ENCODE measurements at regions not wholly inside any gene's neighbourhood (a gene's known extent, or its start where the extent isn't known, plus 50 kb on each side); places are given as distances from the start of the nearest gene placed in this dataset.

DNA sequence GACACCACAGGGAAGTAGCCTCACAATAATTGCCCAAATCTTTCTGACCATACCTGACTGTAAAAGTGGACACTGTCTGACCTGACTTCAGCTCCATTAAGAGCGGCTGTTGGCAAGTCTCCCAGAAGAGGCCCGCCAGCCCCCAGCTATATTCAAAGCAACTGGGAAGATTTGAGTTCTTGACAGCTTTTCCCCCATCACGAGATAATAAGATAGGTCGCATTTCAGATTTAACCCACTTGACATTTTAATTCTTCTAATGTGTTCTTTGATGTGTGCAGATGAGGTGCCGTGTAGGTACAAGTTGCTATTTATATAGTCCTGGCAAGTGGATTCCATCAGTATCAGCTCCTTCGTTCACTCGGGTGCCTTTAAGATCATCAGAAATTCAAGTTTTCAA lies 345.7 kb downstream of the DRD1 start:
- DNase-seq, result no peak

DNA sequence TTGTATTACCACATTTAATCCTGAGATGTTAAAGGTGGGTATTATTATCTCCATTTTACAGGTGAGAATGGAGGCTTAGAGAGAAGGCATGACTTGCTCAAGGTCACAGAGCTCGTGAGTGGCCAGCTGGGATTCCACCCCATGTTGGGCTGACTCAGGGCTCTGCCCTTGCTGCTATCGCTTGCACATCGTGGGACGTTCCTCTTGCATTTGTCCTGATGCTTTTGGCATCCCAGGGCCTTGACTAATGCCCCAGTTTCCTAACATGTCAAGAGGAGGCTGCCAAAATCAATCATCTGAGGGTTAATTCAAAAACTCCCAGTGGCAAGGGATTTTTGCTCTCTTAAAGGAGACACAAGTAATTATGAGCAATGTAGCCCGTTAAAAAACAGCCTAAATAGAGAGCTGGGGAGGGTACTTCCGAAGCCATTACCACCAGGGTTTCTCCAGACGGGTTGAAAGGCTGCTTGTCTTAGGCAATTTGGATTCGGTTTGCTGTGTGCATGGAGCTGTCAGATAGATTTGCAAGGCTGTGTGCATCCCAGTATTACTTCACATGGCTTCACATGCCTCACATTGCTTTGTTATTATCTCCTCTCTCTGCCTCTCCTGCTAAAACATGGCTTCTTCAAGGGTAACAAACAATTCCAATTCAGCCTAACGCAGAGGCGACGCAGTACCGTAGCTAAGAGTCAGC lies 347.4 kb downstream of the DRD1 start:
- no peak for DNase-seq

DNA sequence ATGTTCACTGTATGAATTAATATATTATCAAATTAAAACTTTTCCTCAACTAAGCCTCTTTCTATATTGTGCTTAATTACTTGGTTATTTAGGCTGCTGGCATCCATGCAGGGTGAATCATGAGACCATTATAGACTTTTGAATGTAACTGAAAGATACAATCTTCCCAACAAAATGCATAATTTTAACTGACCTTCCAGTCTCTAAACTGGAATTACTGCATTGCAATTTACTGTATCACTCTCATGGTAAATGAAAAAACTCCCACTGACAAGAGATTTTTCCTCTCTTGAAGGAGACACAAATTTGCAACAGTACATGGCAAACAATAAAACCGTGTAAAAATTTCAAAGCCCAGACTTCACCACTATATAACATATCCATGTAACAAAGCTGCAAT lies 349.5 kb downstream of the DRD1 start:
- no peak for DNase-seq

DNA sequence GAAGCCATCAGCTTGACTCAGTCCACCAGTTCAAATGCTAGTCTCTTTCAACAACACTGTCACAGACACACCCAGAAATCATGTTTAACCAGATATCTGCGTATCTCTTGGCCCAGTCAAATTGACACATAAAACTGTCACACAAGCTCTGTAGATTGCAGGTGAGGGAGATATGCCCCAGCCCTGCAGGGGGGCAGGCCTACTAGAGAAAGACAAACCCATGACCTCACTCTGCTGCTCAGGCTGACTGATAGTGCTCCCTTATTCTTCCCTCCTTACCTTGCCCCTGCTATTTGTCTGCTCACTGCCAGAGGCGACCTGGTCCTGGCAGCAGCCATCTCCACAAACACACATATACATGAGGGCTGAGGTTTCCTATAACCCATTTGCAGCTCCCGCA lies 351.3 kb downstream of the DRD1 start:
- no peak for DNase-seq

DNA sequence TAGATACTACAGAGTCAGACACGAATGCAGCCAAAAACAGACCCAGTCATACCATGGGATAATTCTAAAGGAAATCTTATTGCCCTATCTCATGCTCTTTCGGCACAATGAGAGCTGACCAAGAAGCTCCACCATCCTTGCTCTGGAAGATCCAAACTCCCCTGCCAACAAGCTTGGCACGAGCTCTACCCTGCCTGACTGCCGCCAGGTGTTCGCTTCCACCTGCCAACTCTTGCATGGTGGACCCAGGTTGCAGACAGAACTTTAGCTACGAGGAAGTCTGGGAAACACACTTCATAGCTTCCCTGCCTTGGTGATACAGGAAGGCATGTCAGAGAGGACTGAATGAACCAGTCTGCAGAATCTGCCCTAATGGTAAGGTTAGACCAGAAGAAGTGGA lies 355.0 kb downstream of the DRD1 start:
- no peak for DNase-seq

DNA sequence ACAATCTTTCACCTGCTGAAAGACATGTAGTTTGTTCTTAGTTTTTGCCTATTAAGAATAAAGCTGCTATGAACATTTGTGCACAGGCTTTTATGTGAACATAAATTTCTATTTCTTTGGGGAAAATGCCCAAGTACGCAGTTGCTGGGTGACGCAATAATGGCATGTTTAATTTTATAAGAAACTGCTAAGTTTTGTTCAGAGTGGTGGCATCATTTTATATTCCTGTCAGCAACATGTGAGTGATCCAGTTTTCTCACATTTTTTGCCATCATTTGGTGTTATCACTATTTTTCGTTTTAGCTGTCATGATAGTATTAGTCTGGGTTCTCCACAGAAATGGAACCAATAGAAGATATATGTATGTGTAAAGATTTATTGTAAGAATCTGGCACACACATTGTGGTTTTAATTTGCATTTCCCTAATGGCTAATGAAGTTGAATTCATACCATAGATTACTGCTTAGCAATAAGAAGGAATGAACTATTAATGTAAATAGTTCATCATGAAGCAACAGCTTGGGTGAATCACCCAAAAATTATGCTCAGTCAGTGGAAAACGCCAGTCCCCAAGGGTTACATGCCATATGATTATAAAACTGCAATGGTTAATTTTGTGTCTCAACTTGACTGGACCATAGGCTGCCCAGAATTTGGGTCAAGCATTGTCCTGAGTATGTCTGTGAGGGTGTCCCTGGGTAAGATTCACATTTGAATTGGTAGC lies 358.6 kb downstream of the MSX2 start:
- no peak for DNase-seq

DNA sequence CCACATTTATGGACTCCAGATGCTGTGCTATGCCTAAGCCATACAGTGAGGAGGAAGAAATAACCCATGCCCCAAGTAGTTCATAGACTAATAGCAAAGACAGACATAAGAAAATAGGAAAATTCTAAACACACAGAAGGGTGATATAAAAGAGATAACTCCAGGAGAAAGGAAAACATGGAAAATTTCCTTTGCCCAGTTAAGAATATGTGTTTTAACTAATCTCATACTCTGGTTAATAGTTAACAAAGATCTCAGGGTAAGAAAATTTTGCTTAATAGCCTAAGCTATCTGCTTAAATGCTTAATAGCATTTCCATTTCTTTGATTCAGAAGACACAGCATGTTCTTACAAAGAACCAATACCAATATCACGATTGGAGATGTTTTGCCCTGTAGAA lies 358.0 kb downstream of the MSX2 start:
- DNase-seq, result no peak

DNA sequence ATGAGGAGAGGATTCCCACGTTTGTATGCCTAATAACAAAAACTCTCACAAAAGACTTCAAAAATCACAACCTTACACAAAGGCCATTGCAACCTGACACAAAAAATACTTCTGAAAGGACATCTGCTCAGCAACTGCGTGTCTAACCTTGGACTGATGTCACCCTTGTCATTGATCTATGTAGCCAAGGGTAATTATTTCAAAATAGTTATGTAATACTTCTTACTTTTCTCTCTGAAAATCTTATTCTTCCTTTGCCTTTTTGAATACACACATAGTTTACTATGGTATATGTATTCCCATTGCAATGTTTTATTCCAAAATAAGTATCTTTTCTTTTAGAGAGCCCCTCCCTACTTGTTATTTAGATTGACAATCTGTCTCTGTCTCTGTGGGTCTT lies 355.3 kb downstream of the MSX2 start:
- DNase-seq, result no peak

DNA sequence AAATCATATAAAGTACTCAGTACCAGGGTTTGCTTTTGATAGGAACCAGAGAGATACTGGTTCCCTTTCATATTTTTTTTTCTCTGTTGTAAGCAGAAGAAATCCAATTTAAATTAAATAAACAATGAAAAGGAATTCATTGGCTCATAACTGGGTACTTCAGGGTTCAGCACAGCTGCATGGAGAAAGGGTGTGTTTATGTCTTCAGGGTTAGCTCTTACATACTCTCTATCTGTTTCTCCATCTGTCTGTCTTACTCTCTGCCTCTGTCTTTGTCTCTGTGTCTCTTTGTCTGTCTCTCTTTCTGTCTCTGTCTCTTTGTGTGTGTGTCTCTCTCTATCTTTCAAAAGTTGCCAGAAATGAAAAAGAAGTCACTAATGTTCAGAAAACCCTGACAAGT lies 345.9 kb downstream of the MSX2 start:
- no peak for DNase-seq

DNA sequence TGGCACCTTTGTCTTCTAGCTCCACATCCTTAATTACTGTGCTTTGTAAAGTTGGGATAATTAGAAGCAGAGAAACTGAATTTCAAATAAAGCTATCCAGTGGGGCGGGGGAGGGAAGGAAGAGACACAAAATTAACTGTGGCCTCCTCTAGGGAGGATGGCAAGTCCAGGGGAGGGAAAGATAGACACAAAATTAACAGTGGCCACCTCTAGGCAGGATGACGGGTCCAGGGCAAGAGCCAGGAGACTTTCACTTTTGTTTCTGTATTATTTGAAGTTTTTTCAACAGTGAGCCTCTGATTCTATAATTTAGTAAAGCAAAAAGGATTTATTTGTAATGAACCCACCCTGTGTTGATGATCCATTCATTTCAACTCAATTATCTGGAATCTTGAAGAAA lies 335.9 kb downstream of the MSX2 start:
- no peak for DNase-seq

DNA sequence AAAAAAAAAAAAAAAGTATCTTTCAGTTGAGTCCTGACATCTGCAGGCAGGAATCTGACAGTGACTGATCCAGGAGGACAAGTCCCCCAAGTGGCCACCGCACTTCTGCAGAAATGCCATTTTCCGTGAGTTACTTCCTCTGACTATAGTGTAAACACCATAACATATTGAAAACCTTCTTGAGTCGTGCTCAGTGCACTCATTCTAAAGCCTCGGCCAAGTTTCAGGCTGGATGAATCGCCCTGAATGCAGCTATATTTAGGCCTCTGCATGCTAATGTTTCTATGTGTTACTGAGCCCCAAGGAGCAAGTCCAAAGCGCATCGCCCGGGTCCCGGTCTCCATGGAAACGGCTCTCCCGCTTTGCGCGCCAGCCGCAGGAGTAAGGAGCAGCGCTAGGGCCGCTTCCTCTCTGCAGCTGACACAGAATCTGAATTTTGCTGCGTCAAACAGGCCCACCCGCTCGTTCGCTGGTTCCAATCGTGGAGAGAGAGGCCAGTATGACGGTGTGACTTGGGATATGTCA lies 335.4 kb downstream of the MSX2 start:
- DNase-seq, result no peak

DNA sequence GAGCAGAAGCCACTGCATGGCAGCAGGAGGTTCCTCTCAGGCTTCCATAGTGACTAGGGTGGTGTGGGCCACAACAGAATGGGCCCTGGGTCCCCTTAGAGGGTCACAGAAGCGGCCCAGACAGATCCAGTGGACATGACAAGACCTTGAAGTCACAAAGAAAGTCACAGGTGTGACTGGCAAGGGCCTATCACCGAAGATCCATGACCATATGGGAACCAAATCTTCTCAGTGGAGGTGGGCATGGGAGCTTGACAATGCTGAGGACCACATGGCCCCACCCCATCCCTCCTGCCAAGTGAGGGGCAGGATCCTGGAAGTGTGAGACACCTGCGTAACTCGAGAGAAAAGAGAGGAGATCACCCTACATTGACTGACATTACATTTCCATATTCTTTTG lies 332.4 kb downstream of the MSX2 start:
- DNase-seq, result no peak

DNA sequence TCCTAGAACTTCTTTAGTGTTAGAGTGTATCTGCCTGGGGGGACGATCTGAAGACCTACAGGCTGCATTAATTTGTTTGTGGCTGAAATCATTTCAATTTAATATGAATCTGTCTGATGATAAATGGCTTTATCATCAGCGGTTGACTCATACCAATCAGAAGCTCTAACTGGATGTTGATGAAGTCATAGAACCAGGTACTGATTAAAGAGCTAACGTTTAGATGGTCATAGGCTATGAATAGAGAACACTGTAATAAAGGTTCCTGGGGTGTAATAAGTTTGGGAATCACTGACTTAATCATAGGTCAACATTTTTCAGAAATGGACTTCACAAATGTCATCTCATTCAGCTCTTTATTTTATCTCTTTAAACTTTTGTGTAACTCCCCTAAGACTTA lies 329.9 kb downstream of the MSX2 start:
- DNase-seq, result no peak

DNA sequence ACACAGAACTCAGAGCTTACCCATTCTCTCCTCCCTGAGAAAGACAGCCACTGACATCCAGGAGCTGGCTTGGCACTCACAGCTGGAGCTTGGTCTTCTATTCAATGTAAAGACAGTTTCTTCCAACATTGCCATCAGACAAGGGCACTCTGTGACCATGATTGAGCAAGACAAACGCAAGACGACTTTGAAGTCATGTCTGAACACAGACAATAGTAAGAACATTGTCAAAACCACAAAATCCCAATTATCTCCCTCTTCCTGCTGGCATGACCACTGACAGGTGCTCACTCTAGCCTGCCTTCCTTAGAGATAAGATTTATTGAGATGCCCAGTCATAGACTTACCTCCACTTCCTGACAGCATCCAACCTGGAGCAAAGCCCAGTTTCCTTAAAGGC lies 328.0 kb downstream of the MSX2 start:
- no peak for DNase-seq

DNA sequence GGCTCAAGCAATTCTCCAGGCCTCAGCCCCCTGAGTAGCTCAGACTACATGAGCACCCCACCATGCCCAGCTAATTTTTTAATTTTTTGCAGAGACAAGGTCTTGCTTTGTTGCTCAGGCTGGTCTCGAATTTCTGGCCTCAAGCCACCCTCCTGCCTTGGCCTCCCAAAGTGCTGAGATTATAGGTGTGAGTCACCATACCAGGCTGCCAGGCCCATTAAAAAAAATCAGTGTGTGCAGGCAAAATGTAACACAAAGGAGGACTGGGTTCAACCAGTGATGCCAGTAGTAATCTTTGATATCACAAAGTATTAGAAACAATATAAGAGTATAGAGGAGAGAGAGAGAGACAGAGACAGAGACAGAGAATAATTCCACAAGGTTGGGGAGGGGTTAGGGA lies 322.7 kb downstream of the MSX2 start:
- DNase-seq, result no peak

DNA sequence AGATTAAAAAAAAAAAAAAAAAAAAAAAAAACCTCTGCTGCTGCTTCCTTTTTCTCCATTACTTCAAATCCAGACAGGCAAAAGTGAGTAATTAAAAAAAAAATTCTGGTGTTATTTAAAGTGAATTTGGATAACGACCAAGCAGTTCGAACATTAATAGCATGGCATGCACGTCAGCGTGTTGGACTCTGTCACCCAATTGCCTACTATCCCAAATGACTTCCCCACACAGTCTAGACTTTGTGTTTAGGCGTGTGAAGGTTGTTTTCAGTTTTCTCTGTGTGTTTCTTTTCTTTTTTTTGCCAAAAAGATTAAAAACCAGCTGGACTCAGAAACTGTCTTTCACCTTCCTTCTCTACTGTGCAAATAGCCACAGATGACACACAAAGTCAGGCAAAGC lies 321.4 kb downstream of the MSX2 start:
- no peak for DNase-seq

DNA sequence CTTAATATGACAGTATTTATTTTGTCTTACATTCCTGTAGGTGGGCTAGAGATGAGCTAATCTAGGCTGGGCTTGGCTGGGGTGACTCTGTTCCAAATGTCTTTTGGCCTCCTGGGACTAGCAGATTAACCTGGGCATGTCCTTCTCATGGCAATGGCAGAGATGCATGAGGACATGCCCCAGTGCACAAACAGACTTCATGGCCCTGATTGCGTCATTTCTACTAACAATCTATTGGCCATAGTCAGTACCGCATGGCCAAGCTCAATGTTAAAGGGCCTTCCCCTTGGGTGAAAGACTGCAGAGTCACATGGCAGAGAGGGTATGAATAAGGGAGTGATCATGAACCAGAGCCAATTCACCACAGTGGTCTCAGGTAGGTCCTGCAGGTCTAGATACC lies 313.4 kb downstream of the MSX2 start:
- no peak for DNase-seq

DNA sequence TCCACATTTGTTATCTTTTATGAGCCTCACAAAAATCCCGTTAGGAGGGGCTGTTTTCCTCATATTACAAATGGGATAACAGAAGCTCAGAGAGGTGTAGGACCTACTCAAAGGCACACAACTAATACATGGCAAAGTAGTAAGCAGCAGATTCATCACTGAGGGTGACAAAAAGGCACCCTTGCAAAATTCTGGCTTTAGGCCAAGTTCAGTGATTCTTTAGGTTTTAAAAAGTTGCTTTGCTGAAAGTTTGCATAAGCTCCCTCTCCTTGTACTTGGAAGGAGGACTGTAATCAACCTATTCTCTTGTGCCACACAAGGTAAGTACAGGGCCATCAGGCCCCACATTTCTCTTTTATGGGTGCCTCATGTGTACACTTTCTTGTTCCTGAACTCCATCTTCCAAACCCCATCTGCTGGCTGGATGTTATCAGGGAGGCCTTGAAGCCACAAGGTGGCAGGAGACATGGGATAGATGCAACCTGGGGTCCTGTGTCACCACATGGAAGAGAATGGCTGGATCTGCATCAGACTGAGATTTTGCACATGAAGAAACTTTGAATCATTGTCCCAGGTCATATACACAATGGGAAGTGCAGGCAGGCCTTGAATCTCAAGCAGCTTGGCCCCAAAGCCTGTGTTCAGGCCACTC lies 311.6 kb downstream of the MSX2 start:
- no peak for DNase-seq

DNA sequence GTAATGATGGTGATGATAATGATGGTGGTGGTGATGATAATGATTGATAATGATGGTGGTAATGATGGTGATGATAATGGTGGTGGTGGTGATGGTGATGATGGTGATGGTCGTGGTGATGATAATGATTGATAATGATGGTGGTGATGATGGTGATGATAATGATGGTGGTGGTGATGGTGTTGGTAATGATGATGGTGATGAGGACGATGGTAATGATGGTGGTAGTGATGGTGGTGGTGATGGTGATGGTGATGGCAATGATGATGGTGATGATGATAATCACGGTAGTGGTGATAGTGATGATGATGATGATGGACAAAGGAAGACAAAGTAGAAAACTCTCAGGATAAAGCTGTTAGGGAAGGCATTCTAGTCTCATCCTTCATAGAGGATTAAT lies 310.5 kb downstream of the MSX2 start:
- no peak for DNase-seq

DNA sequence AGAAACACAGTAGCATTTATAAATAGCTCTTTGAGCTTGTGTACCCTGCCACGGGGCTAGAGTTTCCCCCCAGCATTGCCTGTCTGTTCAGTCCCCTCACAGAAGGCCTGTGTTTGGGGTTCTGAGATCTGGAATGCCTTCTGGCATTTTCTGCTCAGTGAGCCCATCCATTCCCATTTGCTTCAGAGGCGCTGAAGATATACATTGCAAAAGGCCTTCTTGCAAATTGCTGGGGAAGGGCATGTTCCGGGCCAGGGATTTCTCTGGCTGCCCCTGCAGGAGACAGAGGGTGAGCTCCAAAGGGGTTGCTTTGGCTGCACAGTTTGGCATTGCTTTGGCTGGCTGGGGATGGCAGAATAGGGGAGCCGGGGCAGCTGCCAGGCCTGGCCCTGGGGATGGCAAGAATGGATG lies 308.4 kb downstream of the MSX2 start:
- DNase-seq, result no peak

DNA sequence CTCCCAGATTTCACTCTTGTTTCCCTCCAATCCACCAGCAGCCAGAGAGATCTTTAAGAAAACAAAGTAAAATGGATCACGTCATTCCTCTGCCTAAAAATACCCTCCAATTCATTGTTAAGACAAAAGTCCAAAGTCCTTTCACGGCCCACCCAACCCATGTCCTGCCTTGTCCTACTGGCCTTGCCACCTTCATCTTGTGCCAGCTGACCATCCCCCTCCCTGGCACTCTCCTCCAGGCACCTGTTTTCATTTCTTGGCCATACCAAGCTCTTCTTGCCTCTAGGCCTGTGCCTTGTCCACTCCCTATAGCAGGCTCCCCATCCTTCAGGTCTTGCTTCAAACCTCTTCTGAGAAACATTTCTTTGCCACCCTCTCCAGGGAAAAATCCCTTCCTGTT lies 307.6 kb downstream of the MSX2 start:
- DNase-seq, result no peak

DNA sequence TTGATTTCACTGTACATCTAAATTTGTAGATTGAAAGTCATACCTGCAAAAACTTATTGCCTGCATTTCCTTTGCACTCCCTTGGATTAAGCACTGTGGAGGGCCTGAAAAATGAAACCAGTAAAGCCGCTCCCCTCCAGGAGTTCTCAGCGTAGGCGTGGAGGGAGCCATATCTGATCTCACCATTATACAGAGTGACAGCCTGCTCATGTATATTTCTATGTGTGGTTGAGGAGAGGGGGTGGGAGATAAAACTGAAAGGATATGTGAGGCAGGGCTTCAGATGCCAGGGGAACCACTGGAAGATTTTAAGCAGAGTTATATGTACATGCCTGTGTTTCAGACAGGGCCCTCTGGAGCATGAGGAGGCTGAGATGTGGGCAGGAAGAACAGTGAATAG lies 303.0 kb downstream of the MSX2 start:
- DNase-seq, result no peak

DNA sequence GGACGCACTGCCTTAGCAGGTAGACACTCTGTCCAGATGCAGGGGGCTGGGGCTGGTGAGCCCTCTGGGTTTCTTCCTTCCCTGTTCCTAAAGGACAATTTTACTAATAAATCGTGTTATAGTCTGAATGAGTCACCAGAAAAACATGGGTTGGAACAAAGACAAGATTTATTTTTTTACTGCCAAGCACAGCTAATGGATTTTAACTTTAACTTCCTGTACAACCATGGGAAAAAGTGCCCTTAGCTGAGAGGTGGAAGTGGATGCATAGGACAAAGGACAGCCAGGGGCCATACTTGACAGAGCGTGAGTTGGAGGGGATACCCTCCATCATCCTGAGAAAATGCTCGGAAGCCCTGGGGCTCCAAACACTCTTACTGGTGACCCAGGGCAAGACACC lies 300.7 kb downstream of the MSX2 start:
- no peak for DNase-seq

All from amniotic stem cell (primary cell).